Embryonic facial prominence (tissue), 1 donor: ENCODE measurements at regions not wholly inside any gene's neighbourhood (a gene's known extent, or its start where the extent isn't known, plus 50 kb on each side); places are given as distances from the start of the nearest gene placed in this dataset.

Experiments used
- DNase-seq: peaks from one replicate; pipeline ENCODE4 v3.0.0-alpha.2; 2016; ENCODE audit errors: extremely low spot score

GRCh38 chr3:161798016-161798415 is 301.4 kb downstream of the OTOL1 start:
- DNase-seq = no peak

- no peak for DNase-seq
Observed at GRCh38 chr3:161800985-161801559, 304.5 kb downstream of the OTOL1 start.

- DNase-seq = no peak
Observed at GRCh38 chr3:161818106-161818505, 321.5 kb downstream of the OTOL1 start.

- no peak for DNase-seq
Observed at GRCh38 chr3:161821591-161821990, 325.0 kb downstream of the OTOL1 start.

- no peak for DNase-seq
Observed at GRCh38 chr3:161822291-161822690, 325.7 kb downstream of the OTOL1 start.

- no peak for DNase-seq
Observed at GRCh38 chr3:161823910-161824309, 327.3 kb downstream of the OTOL1 start.

GRCh38 chr3:161838021-161838420 is 341.4 kb downstream of the OTOL1 start:
- no peak for DNase-seq

- DNase-seq = no peak
Observed at GRCh38 chr3:161848376-161848775, 351.8 kb downstream of the OTOL1 start.

GRCh38 chr3:161851941-161852566 is 355.4 kb downstream of the OTOL1 start:
- no peak for DNase-seq

- DNase-seq = no peak
Observed at GRCh38 chr3:161852744-161853143, 356.1 kb downstream of the OTOL1 start.

- no peak for DNase-seq
Observed at GRCh38 chr3:161854232-161854771, 357.7 kb downstream of the OTOL1 start.

GRCh38 chr3:161859057-161859456 is 362.4 kb downstream of the OTOL1 start:
- no peak for DNase-seq

- DNase-seq = no peak
Observed at GRCh38 chr3:161859865-161860450, 363.4 kb downstream of the OTOL1 start.

- DNase-seq = no peak
Observed at GRCh38 chr3:161863775-161864174, 367.2 kb downstream of the OTOL1 start.

GRCh38 chr3:161866176-161866575 is 369.6 kb downstream of the OTOL1 start:
- no peak for DNase-seq

- no peak for DNase-seq
Observed at GRCh38 chr3:161875483-161875882, 378.9 kb downstream of the OTOL1 start.

GRCh38 chr3:161879470-161879869 is 382.9 kb downstream of the OTOL1 start:
- DNase-seq = no peak

GRCh38 chr3:161884830-161885229 is 388.2 kb downstream of the OTOL1 start:
- no peak for DNase-seq

- DNase-seq = no peak
Observed at GRCh38 chr3:161890147-161890625, 393.6 kb downstream of the OTOL1 start.

GRCh38 chr3:161893972-161894371 is 397.4 kb downstream of the OTOL1 start:
- DNase-seq = no peak

- DNase-seq = no peak
Observed at GRCh38 chr3:161894657-161895056, 398.0 kb downstream of the OTOL1 start.

GRCh38 chr3:161905520-161906132 is 409.0 kb downstream of the OTOL1 start:
- no peak for DNase-seq
